NCI-H146 treated with DMSO at 0.1 percent for 48 hours (cell line): ENCODE measurements at regions not wholly inside any gene's neighbourhood (a gene's known extent, or its start where the extent isn't known, plus 50 kb on each side); places are given as distances from the start of the nearest gene placed in this dataset.

Experiments used
- DNase-seq: peaks from one replicate; lab custom pipeline; 2025; ENCODE audit not compliant: unreplicated experiment; lab: John Stamatoyannopoulos, UW

DNA sequence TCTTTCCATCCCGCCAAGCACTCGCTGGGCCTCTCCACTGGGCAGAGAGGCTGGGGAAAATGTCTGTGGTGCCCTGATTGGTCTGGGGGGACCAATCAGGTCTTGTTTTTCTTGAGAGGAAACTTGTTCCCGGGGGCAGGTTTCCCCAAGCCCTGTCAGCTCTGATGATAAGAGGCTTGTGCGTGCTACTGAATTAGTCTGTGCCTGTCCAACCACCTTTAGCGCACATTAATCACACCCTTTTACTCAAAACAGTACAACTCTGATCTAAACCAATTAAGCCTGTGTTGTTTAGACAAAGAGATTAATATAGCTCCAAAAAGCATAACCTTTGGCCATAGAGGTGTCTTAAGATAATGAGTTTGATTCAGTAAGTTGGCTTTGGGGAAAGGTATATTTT lies 580.4 kb downstream of the VRK1 start:
- no peak for DNase-seq

DNA sequence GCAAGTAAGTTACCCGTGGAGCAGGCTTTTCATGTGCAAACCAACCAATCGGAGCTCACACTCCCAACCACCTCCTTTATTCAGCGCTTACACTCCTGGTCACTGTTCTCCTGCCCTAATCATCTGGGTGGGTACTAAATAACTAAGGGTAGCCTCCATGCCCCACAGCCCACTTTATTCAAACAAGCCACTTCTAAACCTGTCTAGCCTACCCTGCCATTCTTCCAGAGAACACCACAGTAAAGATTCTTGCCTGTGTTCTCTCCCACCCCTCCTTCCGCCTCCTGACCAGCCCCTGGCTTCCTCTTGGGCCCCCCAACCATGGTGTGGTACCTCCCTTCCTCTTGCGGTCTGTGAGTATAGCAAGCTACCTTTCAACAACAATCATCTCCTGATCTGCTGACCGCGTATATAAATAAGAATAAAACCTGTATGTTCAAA lies 581.9 kb downstream of the VRK1 start:
- DNase-seq = no peak

DNA sequence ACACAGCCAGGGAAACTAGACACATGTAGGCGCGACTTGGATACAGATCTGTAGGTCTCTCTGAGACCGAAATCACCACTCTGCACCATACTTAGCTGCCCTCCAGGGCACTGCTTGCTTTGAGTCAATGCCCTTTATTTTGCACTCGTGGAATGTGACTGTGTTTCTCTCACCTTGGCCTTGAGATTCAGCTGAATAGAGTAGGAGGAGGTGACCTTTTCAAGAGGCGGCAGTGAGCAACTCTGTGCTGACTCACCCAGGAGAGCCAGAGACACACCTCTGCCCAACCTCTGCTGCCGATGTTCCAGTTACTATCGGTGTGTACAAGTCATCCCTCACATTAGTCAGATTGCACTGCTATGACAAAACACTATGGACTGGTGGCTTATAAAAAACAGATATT lies 583.4 kb downstream of the VRK1 start:
- no peak for DNase-seq

DNA sequence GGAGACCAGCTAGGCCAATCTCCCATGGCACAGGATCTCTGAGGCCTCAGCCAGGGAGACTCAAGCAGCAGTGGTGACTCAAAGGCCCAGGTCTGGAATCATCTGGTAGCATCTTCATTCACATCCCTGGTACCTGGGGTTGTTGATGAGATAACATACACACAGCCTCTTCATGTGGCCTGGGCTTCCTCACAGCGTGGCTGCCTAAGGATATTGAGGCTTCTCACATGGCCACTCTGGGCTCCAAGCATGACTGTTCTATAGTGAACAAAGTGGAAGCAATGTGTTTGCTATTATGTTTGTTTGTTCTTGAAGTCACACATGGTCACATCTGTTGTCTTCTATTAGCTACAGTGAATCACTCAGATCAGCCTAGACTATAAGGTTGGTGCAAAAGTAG lies 584.1 kb downstream of the VRK1 start:
- DNase-seq = no peak

DNA sequence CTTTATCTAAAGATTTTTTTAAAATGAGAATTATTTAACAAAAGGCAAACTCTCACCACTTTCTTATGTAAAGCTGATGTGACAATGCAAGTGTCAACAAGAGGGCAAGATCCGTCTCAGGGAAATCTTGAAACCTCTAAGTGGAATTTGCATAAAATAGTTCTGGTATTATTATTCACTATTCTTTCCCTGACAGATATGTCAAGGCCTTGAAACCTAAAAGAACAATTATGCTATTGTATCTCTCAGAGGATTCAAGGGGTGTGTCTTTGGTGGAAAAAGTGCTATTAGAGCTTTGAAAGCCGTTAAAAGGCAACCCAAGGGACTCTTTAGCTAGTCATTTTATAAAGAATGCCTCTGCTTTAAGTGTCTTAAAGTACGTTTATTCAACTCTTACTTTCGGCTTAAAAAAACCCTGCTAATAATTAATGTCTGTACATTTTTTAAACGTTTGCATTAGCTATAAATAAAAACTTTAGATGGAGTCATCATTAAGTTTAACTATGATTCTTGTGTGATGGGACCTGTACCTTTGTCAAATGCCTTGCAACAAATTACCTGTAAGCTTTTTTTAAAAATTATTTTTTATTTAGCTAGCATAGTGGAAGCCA lies 585.5 kb downstream of the VRK1 start:
- DNase-seq = no peak

DNA sequence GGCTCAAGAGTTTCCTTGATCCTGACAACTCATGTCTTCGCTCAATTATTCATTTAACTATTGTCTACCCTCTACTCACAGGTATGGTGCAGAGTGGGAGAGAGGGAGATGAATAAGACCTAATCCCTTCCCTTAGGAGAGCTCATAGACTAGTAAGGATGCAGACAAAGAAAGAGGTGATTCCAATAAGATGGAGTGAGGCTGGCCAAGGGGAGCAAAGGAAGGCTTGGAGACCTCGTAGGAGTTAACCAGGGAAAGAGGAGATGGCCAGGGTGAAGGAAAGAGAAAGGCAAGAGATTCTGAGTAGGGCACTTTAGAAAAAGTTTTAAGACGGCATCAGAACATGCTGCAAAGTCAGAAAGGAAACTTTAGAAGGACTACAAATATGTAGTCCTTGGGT lies 588.5 kb downstream of the VRK1 start:
- DNase-seq = no peak

DNA sequence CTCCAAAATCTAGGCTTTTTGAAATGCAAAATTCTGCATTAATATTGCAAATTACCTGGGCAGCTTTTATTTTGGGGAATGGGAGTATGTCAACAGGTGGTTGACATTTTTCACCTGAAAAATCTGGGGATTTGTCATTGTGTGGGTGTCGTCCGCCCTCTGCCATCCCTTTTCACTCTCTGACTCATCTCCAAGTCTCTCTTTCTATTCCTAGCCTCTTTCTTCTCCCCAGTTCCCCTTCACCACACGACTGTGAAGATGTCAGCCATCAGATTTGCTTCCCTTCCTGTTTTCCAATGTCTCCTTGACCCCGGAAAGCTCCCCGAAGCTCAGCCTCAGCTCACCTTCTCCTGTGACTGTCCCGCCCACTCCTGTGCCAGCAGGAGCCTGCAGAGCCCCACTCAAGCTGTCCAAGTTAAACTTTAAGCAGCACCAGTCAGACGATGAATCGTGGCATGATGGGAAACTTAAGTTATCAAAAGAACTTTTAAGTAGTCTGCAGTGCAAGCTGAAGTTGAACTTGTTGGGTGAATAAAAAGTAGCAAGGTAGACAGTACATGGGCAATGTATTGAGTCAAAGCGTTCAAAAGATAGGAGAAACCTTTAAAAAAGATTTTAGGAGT lies 590.2 kb downstream of the VRK1 start:
- no peak for DNase-seq

DNA sequence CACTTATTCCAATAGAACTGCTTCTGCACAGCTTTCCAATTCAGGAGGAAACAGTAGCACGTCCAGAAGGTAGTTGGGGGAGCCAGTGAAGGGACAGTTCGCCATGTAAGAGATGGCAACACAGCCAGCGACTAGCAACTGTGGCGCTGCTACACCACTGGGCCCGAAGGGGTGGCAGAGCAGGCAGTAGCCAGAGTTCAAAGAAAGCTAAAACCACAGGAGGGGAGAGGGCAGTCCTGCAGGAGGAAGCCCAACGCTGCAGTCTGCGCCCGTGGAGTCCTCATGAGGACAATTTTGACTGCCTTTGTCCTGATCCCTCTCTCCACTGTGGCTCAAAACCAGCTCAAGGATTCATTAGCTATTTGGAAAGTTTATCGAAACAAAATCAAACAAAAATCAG lies 591.2 kb downstream of the VRK1 start:
- no peak for DNase-seq

DNA sequence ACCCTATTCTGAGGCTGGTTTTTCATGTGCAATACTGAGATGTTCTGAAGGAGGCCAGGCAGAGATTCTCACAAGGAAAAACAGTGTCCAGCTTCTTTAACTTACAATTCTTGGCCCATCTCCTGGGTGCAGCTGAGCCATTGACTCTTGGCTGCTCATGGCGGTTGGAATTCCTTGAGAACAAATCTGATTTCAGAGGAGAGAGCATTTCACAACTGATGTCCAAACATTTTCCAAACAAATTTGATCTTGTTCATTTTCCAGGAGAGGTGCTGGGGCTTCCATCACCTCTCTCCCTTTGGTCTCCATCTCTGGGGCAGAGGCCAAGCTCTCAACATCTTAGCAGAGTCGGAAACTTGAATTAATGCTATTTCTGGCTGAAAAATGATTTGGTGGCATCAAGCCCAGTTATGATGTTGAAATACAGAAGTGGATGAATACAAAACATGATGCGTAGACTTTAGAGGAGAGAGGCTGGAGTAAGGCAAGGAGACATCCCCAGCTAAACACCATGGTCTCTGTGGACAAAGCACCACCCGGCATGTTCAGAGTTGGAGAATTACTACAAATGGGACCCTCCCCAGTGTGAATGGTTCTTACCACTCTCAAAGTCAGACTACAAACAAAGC lies 593.0 kb downstream of the VRK1 start:
- DNase-seq = no peak

DNA sequence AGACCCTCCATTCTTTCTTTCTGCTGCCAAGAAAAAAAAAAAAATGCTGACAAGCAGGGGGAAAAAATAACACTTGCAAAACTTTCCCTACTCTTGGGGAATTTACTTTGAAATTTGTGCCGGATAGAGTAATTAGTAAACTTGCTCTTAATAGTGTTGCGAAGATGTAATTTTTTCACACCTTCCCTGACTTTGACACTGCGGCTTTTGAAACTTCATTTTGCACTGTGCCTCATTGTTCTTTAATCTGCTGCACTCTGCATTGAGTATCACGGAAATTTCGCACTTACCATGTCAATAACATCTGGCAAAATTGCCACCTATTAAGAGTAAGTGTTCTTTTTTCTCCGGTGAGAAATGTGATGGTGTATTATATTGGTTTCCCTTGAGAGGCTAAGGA lies 596.1 kb downstream of the VRK1 start:
- DNase-seq = no peak

DNA sequence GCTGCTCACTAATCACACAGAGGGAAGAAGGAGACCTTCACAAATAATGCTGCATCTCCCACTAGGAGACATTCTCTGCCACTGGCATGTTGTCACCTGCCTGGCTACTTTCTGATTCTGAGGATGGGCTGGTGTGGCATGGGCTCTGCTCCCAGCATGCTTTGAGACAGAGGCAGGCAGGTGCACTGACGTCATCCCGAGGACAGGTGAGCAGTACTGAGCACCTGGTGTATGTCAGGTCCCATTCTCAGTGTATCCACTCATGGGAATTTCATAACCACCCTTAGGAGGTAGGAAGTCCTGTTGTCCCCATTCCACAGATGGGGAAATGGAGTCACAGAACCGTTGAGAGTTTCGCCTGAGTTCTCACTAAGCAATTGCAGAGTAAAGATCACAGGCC lies 597.9 kb downstream of the VRK1 start:
- DNase-seq = no peak

DNA sequence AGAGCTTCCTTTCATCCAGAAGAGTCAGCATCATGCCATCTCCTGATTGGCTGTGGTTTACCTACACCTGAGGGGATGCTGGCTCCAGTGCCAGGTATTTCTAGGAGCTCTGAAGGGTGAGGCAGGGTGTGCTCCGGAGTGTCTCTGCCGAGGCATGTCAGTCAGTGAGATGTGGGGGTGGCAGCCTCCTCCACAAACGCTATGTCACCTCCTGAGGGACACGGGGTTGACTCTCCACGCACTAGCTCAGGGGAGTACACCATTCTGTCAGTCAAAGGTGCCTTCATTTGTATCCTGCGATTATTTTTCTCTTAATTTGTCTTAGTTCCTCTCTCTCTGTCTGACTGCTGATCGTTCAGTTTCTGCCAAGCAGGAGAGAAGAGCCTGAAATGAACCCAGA lies 604.5 kb downstream of the VRK1 start:
- no peak for DNase-seq

DNA sequence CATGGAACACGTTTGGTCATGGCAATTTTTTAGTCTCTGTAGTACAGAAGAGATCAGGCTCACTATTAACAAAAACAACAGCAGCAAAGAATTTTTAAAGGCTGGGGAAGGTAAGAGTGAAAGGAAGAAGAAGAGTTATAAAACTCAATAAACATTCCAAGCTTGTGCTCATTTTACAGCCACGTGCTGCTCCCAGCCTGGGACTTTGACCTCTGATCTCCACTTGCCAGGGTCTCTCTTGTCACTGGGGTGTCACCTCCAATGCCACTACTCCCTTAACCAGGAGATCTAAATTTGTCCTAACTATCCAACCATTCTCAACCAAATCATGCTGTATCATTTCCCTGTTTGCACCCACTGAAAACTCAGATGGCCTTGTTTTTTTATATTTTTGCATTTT lies 605.1 kb downstream of the VRK1 start:
- no peak for DNase-seq

DNA sequence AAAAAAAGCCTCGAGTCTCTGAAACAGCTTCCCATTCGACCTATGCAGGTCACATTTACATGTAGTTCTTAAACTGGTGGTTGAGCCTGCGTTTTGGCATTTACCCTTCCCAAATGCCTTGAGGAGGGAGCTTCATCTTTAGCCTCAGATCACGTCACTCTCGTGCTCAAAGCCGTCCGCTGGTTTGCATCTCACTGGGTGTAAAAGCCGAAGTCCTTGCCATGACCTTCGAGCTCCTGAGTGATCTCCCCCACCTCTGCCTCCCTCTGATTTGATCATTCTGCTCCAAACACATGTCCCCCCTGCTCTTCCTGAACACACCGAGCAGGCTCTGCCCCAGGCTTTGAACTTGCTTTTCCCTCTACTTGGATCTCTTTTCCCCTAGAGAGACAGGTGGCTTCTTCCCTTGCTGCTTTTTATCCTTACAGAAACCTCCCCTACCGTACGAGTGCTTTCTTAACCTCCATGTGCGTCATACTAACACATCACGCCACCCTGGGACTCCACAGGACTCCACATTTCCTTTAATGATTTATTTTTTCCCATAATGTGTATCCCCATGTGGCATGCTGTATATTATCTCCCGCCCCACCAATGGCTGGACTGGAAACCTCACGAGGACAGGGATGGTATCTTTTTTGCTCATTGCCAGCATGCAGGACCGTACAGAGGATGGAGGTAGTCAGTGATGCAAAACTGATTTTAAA lies 610.7 kb downstream of the VRK1 start:
- DNase-seq = no peak

DNA sequence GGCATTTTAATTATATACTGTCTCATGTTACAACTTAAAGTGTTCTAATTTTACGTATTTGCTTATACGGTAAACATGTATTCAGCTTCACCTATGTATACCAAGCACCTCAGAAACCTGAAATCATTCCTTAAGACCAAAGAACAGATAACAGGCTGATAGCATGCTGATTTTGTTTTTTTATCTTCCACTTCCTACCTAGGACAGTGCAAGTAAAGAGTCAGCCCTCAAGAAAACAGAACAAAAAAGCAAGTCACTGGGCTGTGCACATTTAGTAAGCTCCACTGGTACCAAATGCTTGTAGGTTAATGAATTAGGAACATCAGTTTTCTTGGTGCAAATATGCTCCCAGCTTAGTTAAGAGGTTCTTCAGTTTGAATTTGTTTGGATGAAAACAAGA lies 611.3 kb downstream of the VRK1 start:
- DNase-seq = no peak

DNA sequence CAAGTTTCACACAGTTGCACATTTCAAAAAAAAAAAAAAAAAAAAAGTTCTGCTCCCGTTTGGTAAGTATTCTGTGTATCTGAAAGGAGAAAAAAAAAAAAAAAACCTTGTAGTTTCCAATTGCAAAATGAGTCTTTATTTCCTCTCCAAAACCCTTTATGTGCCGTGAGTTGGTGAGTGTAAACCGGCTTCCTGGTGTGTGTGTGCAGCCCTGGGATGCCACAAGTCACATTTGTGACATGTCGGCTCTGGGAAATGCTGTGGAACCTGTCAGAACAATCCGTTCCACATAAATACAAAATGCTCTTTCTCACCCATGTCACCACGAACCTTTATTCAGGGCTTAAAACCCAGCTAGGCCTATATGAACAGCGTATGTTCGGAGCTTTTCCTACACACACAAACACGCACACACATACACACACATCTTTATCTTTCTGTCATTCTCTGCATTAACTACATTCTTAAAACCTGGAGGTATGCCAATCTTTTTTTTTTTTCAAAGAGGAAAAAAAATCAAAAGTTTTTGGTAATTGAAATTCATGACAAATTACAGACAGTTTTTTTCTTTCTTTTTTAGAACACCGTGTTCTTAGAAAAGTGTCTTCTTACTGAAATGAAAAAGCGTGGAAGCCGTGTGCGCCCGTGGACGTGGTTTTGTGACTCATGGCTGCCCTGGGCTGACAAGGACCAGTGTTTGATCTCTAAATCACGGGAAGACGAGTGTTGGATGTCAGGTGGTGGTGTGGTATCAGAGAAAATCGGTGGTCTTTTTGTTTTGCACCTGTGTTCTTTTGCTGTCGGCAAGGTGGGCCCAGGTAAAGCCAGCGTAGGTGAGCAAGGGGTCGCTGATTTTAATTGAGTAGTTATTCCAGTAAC lies 612.0 kb downstream of the VRK1 start:
- no peak for DNase-seq

DNA sequence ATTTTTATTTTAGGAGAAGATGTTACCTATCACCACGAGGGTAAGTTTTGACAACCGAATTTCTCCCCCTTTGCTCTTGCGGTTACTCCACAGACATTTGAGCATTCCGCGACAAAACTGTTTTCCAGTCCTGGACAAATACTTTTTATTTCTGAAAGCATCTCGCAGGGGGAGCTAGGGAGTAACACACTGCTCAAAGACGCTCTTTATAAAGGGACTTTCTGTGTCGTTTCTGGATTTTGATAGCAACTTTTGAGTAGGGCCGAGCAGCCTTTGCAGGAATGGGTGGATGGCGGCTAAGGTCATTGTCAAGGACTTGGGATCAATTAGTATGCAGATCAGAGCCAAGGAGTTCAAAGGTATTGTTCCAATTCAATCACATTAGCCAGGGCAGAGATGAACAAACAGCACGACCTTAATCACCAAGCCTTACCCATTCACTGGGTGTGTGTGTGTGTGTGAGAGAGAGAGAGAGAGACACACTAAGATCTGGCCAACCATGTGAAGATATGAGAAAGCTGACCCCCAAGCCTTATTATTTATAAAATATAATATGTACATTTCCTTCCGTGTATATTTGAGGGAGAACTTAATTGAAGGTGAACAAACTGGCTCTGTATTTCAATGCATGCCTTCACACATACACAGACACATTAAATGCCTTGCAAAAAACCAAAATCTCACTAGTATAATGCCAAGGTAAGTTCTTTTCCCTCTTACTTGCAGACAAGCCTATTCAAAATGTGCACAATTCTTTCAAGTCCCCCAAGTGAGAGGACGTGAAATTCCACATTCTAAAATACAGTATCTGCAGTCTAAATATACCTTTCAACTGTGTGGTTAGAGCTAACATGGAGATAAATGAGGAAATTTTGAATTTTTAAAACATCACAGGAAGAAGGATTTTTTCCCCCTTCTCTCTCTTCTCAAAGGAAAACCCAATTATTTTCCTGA lies 613.8 kb downstream of the VRK1 start:
- no peak for DNase-seq

DNA sequence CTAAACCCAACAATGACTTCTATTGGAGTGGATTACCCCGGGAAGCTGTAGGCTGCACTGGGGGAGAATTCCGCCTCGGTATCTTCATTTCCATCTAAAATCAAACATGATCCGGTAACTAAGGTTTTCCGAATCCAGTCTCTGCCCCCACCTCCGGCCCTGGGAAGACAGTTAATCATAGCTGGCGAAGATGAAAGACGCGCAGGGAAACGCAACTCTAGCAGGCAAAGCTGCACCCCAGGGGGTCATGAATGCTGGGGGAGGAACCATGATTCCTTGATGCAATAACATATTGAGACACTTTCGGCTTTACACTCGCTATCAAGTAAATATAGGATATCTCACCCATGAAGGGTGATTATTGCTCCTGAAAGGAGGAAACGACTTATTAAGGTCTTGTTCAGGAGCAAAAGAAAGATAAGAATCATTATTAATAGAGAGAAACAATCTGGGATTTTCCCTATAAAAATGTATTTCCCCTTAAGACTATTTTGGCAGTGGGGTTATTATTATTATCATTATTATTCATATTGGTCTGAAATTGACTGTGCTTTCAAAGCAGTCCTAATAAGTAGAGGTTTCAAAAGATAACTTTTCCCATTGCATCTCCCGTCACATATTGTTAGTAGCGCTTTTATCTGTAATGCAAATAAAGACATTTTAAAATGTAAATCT lies 614.9 kb downstream of the VRK1 start:
- DNase-seq = no peak

DNA sequence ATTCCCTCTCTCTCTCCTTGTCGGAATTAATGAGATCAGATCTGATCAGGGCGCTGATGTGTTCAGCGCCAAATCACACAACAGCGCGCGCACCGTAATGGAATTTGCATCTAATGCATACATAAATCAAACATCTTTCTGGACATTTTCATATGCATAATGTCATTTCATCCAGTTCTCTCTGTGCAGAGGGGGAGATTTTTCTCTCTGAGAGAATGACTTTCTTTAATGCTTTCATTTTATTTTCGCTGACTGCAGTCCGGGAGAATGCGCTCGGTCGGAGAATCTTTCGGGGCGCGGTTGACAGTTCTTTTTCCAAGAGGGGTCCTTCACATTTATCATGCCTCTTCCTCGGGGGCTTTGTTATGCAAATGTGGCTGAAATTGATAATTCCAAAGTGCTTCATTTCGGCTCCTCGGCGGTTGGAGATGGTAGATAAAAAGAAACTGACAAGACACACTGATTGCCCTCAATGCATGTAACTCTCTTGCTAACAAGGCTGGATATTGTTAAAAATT lies 615.9 kb downstream of the VRK1 start:
- no peak for DNase-seq
